HTR-8/SVneo (cell line): ENCODE measurements at regions not wholly inside any gene's neighbourhood (a gene's known extent, or its start where the extent isn't known, plus 50 kb on each side); places are given as distances from the start of the nearest gene placed in this dataset.
A peak's percentile ranks its signal among the peaks of the same experiment; 100 is the strongest.

Experiments
- DNase-seq: peaks from one replicate; pipeline ENCODE4 v3.0.0; 2011; ENCODE audit warnings: low spot score, mixed read lengths; ENCODE audit not compliant: insufficient read length
- FAIRE-seq: peaks from 2 replicates; lab custom pipeline; 2011; peaks lifted over from hg19 to GRCh38; lab: Jason Lieb, UNC

DNA sequence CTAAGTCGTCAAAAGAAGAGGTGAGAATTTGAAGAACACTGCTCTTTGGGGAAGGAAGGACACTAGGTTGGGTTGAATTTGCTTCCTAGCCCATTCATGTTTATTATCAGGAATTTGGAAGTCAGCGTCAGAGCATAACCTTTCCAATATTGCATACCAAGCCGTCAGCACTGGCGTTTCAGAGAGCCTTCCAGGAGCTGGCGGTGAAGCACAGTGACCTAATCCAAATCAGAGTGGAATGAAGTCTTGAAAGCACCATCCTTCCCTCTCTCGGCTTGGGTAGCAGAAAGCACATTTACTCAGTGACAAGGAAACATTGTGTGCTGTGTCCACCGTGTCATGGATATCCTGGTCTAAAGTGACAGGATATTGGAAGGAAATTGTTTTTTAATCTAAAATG, 240.3 kb upstream of the PELI2 start:
- FAIRE-seq (peak; percentile 40), DNase-seq (no peak)

DNA sequence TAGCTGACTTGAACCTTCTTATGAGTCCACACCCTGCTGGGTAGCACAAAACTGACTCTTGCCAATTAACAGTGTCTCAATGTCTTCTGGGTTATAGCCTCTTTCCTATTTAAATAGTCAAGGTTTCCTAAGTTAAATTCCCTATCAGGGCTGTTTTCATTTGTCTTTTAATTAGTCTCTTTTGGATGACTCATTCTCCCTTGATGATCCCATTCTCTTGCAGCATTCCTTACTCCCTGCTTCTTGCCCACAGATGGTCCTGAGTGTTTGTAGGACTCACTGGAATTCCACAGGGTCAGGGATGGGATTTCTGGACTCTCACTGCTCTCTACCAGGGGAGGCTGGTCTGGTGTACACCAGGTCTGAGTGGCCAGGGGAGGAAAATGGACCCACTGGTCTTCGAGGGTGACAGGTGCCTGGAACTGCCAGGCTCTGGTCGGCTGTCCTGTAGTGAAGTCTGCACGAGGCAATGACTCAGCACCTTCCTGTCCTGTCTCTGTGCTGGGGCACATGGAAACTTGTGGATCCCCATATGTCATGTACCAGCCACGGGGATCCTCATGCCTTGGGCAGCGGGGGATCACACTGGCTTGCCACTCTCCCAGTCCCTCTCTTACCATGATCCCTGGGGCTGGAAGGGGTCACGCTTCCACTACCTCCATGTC, 236.5 kb upstream of the PELI2 start:
- DNase-seq, result no peak
- FAIRE-seq, result peak; percentile 65

DNA sequence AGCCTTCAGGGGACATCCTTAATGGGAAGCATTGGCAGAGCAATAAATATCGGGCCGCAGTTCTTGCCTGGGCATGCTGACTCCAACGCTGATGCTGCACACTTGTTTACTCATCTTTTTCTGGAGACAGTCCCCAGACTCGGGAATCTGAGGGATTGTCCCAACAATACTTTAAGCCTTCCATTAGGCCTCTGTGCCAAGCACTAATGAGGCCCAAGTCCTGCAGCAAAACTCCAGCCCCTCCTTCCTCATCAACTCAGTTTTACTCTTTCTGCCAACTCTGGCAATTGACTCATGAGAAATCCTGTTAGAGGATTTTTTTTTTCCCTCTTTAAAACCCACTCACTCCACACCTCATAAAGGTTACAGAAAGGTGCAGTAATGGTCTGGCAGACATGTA, 233.4 kb upstream of the PELI2 start:
- no peak for DNase-seq
- FAIRE-seq, result no peak

DNA sequence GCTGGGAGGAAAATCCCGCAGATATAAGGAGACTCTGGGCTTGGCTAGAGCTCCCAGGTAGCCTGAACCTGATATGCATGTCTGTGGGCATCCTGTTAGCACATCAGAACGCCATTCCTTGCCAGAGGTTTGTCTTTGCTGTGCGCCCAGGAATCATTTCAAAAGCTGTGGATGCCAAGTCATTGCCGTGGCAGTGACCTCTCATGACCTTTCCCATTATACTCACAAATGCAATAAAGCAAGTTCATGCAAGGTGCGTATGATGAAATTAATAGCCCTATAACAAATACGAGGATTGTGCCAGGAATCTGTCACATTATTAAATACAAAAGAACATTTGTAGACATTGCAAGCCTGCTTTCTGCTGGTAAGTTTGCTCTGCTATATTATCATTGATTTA, 229.1 kb upstream of the PELI2 start:
- no peak for FAIRE-seq
- no peak for DNase-seq

DNA sequence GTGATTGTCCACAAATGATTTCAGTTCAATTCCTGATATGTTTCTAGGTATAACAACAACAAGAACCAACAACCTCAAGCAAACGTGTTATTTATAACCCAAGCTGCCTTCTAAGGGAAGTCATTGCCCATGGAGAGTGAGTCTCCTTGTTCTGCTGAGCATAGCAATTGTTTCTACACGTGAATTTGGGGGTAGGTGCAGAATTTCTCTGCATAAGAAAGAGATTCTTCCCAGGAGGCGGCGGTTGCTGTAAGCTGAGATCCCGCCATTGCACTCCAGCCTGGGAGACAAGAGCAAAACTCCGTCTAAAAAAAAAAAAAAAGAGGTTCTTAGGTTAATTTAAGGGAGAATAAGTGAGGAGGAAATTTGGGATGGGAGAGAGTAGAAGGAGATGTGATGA, 226.5 kb upstream of the PELI2 start:
- no peak for DNase-seq
- no peak for FAIRE-seq

DNA sequence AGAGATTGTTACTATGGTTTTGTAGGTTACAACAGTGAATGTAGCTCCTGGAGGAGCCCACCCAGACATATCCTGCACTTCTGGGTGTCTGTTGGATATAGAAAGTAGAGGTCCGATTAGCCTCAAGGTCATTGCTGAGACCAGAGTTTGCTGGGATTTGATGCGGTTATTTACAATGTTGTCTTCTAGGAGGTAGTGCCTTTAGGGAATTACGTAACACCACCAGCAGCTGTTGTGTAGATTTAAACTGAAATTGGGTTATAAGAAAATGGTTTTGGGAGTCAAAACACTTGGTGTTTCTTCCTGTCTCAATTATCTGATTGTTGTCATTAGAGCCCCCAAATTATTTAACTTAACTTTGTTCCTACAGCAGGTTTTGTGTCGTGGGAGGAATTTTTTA, 225.3 kb upstream of the PELI2 start:
- DNase-seq (no peak), FAIRE-seq (peak; percentile 55)

DNA sequence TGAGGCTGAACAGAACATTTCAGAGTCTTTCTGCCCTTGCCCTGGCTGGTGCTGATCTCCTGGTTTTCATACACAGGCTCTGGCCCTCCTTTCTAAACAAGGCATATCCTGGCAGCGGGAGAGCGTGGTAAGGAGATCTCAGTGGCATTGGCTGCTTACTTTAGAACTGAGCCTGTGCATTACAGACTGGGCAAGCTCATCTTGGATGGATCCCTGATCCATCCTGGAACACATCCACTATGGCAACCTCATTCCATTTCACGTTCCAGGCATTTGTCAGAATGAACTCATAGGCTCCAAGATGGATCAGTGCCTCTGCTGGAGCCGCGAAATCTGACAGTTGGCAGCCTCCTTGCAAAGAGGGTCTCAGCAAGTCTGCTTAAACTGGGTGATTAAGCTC, 224.5 kb upstream of the PELI2 start:
- FAIRE-seq (no peak), DNase-seq (no peak)

DNA sequence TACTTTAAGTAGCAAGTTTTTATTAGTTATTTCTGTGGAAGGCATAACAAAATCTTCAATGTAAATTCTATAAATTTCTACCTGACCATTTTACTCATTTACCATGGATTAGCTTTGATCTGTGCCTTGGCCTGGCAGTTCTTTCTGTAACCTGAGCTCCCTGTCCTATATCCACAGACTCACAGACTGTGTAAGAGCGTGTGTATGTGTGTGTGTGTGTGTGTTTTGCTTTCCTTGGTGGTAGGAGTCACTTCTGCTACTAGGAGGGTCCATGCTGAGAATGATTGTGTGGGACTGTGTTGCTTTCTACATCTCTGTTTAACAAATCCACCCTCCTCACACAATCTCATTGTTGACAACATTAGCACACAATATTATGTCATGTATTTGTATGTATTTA, 221.2 kb upstream of the PELI2 start:
- FAIRE-seq (peak; percentile 51), DNase-seq (no peak)

DNA sequence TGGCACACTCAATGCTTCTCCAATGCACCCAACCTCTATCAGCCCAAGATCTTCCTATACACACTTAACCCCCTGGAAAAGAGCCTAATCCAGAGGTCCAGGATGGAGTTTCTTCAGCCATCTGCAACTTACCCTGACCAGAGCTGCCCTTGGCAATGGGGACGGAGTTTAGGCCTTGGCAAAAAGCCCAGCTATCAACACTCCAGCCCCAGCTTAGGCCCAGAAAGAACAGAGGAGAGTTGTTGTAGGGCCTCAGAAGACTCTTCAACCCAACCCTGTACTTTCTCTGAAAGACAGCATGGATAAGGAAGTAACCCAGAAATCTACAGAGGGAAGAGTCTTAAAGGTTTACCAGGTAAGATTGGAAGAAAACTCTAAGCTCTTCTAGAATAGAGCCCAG, 219.3 kb upstream of the PELI2 start:
- DNase-seq (no peak), FAIRE-seq (no peak)

DNA sequence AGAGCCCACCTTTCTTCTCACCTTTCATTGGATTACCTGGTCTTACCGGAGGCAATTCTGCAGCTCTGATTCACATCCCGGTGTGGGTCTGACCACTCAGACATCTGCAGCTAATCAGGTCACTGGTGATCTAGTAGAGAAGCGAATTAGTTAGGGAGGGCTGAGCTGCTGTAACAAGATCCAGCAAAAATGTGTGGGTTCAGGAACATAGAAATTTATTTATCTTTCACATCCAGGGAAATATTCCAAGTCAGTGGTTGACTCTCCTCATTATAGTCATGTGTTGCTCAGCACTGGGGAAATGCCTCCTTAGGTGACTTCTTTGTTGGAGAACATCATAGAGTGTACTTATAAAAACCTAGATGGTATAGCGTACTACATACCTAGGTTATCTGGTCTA, 218.7 kb upstream of the PELI2 start:
- peak; percentile 68 for FAIRE-seq
- no peak for DNase-seq

DNA sequence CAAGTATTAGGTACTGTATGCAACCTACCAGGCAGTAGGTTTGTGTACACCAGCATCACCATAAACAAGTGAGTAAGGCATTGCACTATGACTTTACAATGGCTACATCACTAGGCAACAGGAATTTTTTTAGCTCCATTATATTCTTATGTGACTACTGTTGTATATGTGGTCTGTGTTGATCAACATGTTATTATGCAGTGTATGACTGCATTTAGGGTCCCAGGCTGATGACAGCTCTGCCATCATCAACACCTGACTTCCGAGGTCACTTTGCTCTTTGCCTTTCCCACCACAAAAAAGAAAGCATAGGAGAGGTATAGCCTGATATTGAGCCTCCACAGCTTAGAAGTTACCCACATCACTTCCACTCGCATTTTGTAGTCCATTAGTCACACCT, 217.5 kb upstream of the PELI2 start:
- no peak for DNase-seq
- no peak for FAIRE-seq

DNA sequence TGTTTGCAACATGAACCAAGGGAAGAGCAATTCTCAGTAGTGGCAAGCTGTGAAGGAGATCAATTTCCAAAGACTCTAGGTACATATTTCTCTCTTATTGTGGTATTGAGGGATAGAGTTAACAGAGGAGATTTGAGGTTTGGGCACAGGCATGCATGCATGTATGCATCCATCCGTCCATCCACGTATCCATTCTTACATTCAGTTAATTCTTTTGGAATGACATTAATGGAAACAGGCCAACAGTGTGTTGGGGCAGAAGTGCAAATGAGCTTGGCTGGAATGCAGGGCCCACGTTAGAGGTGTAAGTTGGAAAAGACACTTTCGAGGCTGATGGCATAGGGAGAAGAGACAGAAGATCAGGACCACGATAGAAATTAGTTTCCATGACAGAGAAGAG, 216.9 kb upstream of the PELI2 start:
- no peak for DNase-seq
- peak; percentile 91 for FAIRE-seq

DNA sequence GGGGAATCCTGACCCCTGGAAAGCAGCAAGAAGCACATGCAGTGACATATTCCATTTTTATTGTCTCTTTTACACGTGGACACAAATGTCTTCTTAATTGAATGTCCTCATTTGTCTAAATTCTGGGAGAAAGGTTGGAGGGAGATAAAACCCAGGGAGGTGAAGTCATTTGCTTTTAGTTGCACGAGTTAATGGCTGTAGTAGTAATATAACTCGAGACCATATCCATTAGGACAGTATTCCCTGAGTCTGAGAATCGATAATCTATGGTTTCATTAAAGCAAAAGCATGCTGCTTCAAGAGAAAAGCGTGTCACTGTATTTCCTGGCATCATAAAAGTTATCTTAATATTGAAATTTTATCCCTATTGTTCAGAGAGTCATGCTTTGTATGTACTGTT, 216.0 kb upstream of the PELI2 start:
- no peak for FAIRE-seq
- no peak for DNase-seq

DNA sequence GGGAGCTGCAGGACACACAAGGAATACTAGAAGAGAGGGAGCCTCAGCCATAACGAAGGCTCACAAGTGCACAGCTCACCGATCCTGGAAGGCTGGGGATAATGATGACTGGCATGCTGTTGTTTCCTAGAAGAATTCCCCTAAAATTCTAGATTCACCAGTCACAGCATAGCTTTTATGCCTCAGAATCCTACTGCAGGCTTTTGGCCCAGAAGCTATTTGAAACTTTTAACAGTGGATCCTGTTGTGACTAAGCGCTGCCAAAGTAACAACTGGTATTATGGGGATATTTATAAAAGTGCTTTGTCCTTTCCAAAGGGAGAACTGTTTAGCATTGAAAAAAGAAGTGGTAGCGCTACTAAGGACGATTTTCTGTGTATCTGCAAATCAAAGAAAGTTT, 214.1 kb upstream of the PELI2 start:
- DNase-seq (no peak), FAIRE-seq (peak; percentile 26)

DNA sequence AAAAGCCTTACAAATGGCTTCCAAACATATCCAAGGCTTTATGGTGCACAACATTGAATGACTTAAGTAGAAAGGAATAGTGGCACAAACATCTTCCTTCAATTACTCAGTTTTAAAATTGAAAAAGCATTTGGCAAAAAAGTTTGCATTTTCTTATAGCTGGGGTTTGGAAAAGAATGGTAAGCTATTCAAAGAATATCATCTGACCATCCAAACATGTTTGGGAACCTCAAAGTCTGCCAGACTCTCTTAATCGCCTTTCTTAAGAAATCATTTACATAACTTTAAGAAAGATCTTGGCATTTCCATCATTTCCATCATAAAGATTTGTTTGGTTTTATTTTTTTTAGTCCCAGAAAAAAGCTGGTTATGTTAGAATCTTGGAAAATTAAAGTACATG, 210.1 kb upstream of the PELI2 start:
- FAIRE-seq, result no peak
- no peak for DNase-seq

DNA sequence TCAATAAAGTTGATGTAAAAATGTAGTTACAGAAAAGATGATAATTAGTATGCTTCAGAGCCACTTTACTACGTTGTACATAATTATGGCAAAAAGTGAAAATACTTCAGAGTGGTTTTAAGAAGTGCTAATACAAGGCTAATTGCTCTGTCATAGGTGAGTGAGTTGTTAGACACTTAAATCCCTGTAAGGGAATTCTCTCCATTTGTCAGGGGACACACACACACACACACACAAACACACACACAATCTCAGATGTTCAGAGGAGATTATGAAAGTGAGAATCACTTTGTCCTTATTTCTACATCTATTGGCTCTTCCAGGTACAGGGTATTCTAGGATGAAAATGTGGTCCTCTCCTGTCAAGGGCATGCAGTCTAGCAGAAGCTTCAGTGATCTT, 208.3 kb upstream of the PELI2 start:
- DNase-seq (no peak), FAIRE-seq (peak; percentile 72)

DNA sequence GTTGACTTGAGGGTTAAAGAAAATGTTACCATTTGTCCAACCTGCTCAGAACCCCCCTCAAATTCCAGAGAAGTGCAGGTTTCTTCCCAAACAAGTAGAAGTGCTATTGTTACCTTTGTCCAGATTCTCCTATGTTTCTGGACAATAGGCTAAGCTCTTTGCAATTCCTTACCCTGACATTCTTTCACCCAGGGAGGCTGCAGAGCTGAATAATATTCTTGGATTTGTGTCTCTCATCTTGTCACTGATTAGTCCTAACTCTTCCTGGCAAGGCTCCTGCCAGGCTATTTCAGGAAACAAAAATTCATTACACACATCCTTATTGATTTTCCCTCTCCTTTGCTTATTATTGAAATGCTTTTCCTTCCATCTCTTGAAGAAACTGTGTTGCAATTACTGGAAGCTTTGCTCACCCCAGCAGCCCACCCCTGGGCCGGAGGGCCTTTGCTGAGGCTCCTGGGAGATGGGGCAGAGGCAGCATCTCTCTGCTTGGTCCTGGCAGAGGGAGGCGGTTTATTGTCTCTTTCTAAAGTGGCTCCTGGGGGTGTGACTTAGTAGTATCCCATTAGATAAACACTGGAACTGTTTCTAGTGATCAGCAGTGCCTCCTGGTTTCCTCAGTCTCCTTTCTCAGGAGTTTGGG, 207.5 kb upstream of the PELI2 start:
- FAIRE-seq (no peak), DNase-seq (no peak)

DNA sequence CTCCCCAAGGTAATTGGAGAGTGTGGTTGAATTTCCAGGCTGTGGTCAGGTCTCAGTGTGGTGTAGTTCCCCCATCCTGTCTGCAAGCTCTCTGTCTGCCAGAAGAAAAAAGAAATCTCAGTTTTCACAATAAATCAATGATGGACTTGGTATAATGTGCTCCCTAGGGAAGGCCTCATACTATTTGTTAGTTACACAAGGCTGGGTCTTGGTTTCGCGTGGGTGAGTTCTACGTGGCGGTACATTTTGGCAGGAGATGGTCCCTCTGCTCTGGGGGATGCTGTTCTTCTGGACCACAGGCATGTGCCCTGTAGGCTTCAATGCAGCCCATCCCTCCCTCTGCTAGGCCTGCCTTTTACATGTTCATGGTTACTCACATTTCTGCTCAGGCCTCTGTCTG, 206.4 kb upstream of the PELI2 start:
- DNase-seq (no peak), FAIRE-seq (no peak)

DNA sequence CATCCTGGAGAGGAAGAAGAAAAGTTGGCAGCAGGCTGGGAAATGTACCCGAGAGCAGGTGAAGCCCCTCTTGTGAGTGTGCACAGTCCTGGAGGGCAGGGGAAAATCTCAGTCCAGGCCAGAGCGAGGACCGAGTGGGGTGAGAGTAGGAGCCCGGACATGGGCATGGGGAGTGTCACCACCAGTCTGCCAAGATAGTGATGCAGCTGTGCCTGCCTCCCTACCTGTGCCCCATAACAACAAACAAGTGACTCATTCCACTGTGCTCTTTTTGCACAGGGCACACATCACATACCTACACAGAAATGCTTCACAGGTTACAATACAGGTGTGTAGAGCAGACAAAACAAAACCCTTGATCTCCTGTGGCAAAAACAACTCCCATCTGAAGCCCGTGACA, 205.9 kb upstream of the PELI2 start:
- FAIRE-seq, result no peak

DNA sequence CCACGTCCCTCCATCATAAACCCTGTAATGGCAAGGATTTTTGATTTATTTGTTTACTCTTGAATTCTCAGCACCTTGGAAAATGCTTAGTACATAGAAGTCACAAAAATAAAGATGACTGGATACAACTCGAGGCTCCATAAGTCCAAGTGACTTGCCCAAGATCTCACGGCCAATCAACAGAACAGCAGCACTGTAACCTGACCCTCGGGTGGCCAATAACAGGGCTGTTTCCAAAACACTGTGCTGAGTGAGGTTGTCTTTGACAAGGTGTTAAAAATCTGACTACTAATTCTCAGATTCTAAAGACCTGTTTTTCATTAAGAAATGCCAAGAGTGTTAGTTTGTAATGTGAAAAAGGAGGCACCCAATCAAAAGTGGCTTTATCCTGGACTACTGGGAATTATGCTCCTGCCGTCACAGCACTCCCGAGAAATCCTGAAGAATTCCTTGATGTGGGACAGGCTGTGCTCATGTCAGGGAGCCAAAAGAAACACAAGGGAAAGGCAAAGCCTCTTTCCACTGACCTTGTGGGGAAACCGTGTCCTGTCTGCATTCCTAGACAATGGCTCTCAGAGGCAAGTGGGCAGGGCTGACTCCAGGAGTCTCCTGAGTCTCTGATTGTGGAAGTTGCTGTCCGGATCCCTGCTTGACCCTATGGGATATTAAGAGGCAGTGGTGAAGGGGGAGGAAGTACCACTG, 204.7 kb upstream of the PELI2 start:
- FAIRE-seq (no peak), DNase-seq (no peak)

More for the DNA sequence above, 205.9 kb upstream of the PELI2 start:
- no peak for DNase-seq

DNA sequence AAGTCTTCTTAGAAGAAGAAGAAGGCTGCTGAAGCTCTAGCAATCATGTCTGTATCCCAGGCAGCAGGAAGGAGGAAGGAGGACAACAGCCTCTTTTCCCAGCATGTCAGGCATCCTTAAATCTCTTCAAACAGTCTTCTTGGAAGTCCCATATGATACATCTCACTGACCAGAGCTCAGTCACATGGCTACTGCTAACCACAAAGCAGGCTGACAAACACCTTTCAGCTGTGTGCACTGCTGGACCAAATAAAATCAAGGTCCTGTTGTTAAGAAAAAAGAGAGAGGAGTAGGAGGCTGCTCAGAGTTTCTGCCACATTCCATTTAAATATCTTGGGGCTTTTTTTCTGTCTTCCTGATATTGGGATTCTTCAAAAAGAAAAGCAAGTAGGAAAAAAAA, 203.4 kb upstream of the PELI2 start:
- DNase-seq (no peak), FAIRE-seq (no peak)

DNA sequence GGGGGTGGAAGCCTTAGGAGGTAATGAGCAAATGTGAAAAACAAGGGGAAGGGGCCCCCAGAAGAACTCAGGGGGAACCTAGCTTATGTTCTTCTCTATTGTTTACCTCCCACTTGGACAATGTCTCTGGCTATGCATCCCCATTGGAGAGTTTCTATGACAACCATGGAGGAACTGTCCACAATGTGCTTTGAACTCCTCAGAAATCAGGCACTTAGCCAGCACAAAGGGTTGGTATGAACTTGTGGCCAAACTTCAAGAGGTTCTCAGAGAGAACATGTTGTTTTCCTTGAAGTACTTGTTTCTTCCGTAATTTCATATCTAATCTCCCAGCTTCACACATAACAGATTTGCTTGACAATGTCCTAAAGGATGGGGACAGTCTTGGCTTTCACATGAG, 202.8 kb upstream of the PELI2 start:
- DNase-seq (no peak), FAIRE-seq (no peak)
